ENCODE measurements at regions not wholly inside any gene's neighbourhood (a gene's known extent, or its start where the extent isn't known, plus 50 kb on each side); places are given as distances from the start of the nearest gene placed in this dataset.

- DNase-seq (ENCODE audit: low read depth in 2 of 2): no peak
Observed at GRCh38 chr3:104628185-104628789, 738.4 kb upstream of the ALCAM start.

DNA sequence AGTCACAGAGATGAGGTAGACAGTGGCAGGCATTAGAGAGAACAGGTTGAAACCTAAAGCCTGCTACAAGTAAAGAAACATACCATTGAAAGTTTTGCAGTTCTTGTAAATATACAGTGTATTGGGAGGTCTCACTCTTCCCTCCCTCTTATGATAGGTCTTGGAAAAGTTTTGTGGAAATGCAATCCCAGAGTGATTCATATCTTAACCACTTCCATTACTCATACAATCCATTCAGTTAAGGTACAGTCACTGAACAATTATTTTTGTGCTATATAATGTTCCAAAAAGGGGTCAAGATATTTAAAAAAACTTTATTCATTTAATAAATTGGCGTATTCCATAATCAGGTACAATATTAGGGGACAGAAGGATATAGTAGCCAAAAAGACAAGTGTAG, 737.7 kb upstream of the ALCAM start:
- no peak for DNase-seq (ENCODE audit: low read depth in 2 of 2)

- no peak for DNase-seq (ENCODE audit: low read depth in 2 of 2)
Observed at GRCh38 chr3:104631254-104631653, 735.5 kb upstream of the ALCAM start.

GRCh38 chr3:104632521-104632920, 734.2 kb upstream of the ALCAM start:
- no peak for DNase-seq (ENCODE audit: low read depth in 2 of 2)

- DNase-seq (ENCODE audit: low read depth in 2 of 2): no peak
Observed at GRCh38 chr3:104632947-104633346, 733.8 kb upstream of the ALCAM start.

GRCh38 chr3:104635872-104636580, 730.7 kb upstream of the ALCAM start:
- no peak for DNase-seq (ENCODE audit: low read depth in 2 of 2)

DNA sequence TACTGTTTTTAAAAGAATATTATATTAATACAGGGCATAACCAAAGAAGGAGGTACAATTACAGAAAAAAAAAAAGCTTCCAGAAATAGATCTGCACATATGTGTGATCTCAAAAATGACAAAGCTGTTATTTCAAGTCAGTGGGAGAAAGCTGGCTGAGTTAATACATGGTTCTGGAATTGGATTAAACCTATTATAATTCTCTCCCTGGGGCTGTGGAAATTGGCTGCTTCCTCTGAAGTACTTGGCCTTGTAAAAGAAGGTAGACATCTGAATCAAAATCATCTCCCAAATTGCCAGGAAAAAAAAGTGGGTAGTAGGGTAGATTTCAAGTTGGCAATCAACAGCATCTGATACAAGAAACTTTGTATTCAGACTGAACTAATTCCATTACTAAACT, 723.9 kb upstream of the ALCAM start:
- no peak for DNase-seq (ENCODE audit: low read depth in 2 of 2)

GRCh38 chr3:104646196-104646595, 720.5 kb upstream of the ALCAM start:
- DNase-seq (ENCODE audit: low read depth in 2 of 2): no peak

GRCh38 chr3:104648823-104649222, 717.9 kb upstream of the ALCAM start:
- no peak for DNase-seq (ENCODE audit: low read depth in 2 of 2)

DNA sequence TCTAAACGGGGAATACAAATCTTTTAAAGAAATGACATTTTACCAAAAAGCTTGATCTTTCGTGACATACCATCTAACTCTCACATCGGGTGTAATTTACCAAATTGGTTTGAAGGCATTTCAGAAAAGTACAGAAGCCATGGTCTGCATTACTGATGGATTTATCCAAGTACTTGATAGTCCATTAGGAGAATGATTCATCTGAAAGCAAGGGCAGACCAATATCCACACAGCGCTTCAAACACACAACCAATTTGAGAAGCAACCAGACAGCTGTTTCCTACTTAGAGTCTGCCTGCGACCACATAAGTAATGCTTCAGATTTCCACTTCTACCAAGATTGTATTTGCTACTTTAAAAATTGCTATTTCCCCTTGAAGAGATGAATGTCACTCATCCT, 697.6 kb upstream of the ALCAM start:
- DNase-seq (ENCODE audit: low read depth in 2 of 2): no peak

GRCh38 chr3:104672331-104672730, 694.4 kb upstream of the ALCAM start:
- no peak for DNase-seq (ENCODE audit: low read depth in 2 of 2)

GRCh38 chr3:104673981-104674380, 692.7 kb upstream of the ALCAM start:
- no peak for DNase-seq (ENCODE audit: low read depth in 2 of 2)

DNA sequence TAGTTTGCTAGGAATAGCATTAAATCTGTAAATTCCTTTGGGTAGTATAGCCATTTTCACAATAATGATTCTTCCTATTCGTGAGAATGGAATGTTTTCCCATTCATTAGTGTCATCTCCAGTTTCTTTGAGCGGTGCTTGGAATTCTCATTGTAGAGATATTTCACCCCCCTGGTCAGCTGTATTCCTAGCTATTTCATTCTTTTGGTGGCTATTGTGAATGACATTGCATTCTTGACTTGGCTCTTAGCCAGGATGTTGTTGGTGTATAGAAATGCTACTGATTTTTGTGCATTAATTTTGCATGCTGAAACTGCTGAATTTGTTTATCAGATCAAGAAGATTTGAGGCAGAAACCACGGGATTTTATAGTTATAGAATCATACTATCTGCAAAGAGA, 690.5 kb upstream of the ALCAM start:
- DNase-seq (ENCODE audit: low read depth in 2 of 2): no peak

DNA sequence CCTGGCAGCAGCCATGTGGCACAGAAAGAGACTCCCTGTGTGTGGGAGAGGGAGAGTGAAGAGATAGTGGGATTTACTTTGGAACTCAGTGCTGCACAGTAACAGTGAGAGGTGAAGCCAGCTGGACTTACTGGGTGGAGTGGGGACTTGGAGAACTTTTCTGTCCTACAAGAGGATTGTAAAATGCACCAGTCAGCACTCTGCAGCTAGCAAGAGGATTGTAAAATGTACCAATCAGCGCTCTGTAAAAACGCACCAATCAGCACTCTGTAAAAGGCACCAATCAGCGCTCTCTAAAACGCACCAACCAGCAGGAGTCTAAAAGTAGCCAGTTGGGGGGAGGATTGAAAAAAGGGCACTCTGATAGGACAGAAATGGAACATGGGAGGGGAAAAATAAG, 688.8 kb upstream of the ALCAM start:
- no peak for DNase-seq (ENCODE audit: low read depth in 2 of 2)

- no peak for DNase-seq (ENCODE audit: low read depth in 2 of 2)
Observed at GRCh38 chr3:104685492-104685891, 681.2 kb upstream of the ALCAM start.

DNA sequence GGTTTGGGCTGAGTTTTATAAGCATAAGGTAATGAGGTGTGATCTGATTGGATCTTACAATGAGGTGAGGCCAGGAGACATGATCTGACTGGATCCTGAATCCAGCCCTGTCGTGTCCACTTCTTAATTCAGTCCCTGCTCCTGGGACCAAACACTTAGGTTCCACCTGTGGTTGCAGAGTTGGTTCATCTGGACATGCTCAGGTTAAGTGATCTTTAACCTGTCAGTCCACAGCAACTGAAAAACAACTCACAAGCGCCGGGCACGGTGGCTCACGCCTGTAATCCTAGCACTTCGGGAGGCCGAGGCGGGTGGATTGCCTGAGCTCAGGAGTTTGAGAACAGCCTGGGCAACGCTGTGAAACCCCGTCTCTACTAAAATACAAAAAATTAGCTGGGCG, 679.3 kb upstream of the ALCAM start:
- no peak for DNase-seq (ENCODE audit: low read depth in 2 of 2)

- no peak for DNase-seq (ENCODE audit: low read depth in 2 of 2)
Observed at GRCh38 chr3:104696470-104696869, 670.2 kb upstream of the ALCAM start.

GRCh38 chr3:104711406-104711805, 655.3 kb upstream of the ALCAM start:
- no peak for DNase-seq (ENCODE audit: low read depth in 2 of 2)

DNA sequence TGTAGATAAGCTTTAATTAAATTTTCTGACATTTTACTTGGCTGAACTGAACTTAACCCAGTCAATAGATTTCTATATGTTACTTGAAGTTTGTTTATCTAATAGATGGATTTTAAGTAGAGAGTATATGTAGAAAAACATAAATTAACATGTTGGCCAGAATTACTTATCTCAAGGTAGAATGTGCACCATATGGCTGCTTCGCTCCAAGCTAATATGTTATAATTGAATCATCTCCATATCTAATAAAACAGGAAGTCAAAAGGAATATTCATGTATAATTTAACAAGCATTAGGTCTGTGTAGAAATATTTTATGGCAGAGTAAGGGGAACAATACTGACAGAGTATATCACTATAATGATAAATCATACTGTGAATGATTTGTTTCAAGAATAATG, 650.7 kb upstream of the ALCAM start:
- no peak for DNase-seq (ENCODE audit: low read depth in 2 of 2)

GRCh38 chr3:104717828-104718196, 648.9 kb upstream of the ALCAM start:
- no peak for DNase-seq (ENCODE audit: low read depth in 2 of 2)

DNA sequence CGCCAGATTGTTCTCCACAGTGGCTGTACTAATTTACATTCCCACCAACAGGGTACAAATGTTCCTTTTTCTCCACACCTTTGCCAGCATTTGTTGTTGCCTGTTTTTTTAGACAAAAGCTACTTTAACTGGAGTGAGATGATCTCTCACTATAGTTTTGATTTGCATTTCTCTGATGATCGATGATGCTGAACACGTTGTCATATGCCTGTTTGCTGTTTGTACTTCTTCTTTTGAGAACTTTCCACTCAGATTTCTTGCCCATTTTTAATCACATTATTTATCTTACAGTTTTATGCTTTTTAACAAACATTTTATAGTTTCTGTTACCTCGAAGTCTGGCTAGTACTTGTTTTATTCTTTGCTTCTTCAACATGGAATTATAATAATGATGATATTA, 643.7 kb upstream of the ALCAM start:
- no peak for DNase-seq (ENCODE audit: low read depth in 2 of 2)

GRCh38 chr3:104731074-104731473, 635.6 kb upstream of the ALCAM start:
- no peak for DNase-seq (ENCODE audit: low read depth in 2 of 2)

DNA sequence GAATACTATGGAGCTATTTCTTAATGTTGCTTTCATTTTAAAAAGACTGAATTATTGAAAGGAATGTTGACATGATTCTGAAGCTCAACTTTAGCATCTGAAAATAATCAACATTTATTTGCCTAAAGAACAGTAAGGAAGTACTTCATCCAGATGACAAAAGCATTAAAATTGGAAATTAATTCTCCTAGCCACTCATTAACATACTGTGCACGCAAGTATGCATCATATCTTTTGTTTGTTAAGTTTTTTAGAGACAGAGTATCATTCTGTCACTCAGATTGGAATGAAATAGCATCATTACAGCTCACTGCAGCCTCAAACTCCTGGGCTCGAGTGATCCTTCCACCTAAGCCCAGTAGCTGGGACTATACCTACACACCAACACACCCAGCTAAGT, 632.1 kb upstream of the ALCAM start:
- DNase-seq (ENCODE audit: low read depth in 2 of 2): no peak

- no peak for DNase-seq (ENCODE audit: low read depth in 2 of 2)
Observed at GRCh38 chr3:104735691-104736090, 631.0 kb upstream of the ALCAM start.

All from activated CD4-positive, alpha-beta T cell treated with anti-CD3 and anti-CD28 coated beads for 24 hours (primary cell).